HG03575 (cell line): ENCODE measurements at regions not wholly inside any gene's neighbourhood (a gene's known extent, or its start where the extent isn't known, plus 50 kb on each side); places are given as distances from the start of the nearest gene placed in this dataset.
"Not testable (repeated sequence)": the region's sequence is repeated elsewhere in the genome, so short reads cannot be mapped to it uniquely, and the experiment has no call there.

Source experiments
- ATAC-seq: cut with Tn5 transposase; IDR thresholded peaks from one replicate; pipeline ENCODE4 v1.9.1; 2021; ENCODE audit not compliant: unreplicated experiment, insufficient number of reproducible peaks, low FRiP score; ENCODE audit errors: extremely low read depth

DNA sequence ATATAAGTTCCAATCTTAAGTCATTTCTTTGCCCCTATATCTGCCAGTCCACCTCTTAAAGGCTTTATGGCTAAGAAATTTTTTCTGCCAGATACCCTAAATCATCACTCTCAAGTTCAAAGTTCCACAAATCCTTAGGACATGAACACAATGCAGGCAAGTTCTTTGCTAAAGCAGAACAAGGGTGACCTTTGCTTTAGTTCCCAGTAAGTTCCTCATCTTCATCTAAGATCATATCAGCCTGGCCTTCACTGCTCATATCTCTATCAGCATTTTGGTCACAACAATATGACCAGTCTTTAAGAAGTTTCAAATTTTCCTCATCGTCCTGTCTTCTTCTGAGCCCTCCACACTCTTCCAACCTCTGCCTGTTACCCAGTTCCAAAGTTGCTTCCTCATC, 402.2 kb upstream of the RUNX1 start:
- no peak for ATAC-seq

DNA sequence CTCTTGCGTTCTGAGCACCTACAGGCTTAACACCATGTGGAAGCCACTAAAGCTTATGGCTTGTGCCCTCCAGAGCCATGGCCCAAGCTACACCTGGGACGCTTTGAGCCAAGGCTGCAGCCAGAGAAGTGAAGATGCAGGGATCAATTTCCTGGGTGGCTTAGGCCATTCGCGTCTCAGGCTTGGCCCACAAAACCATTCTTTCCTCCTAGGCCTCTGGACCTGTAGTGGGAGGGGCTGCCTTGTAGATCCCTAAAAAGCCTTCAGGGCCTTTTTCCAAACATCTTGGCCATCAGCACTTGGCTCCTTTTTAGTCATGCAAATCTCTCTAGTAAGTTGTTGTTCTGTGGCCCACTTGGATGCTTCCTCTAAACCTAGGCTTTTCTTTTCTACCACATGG, 401.7 kb upstream of the RUNX1 start:
- ATAC-seq = no peak

DNA sequence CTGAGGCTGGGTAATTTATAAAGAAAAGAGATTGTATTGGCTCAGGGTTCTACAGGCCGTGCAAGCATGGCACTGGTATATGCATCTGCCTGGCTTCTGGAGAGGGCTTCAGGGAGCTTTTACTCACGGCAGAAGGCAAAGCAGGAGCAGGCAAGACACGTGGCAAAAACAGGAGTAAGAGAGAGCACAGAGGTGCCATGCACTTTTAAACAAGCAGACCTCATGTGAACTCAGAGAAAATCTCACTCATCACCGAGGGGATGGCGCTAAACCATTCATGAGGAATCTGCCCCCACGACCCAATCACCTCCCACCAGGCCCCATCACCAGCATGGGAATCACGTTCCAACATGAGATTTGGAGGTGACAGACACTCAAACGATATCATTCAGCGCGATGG, 400.7 kb upstream of the RUNX1 start:
- no peak for ATAC-seq

DNA sequence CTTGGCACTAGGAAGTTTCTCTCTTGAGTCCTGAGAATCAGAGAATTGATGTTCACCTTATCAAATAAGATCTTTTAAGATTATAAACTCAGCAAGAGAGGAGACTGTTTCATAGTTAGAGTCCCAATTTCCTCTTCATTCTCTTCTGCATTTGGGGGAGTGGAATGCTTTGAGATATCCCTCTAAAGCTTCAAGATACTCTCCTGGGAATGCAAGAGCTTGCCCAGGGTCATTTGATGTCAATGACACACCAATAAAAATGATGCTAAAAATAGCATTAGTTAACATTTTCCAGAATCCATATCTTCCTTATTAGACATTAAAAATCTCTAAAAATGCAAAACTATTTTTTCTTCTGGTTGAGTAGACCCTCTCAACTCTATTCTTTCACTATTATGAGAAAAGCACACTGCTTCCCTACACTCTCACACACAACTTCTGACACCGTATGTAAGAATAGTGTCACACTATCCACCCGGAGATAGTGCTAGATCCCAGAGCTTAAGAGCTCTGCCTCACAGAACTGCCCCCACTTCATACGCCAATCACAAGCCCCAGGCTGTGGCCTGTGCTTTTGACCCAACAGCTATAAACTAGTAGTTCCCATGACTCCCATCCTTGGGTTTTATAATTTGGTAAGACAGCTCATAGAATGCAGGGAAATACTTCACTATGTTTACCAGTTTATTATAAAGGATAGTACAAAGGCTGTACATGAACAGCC, 399.9 kb upstream of the RUNX1 start:
- ATAC-seq = no peak

DNA sequence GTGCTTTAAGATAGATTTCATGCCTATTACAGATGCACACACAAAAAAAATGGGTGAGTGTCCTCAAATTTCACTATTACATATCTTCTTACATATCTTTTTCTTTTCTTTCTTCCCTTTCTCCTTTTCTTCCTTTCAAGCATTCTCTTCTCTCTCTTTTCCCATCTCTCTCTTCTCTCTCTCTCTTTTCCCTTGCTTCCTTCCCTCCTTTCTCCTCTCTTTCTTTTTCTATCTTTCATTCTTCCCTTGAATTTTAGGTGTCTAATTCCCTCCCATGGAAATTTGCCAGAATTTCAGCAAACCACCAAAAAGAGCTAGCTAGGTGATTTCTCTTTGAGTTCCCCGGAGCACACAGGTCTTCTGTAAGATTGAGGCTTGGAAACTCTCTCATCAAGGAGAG, 395.3 kb upstream of the RUNX1 start:
- ATAC-seq = no peak

DNA sequence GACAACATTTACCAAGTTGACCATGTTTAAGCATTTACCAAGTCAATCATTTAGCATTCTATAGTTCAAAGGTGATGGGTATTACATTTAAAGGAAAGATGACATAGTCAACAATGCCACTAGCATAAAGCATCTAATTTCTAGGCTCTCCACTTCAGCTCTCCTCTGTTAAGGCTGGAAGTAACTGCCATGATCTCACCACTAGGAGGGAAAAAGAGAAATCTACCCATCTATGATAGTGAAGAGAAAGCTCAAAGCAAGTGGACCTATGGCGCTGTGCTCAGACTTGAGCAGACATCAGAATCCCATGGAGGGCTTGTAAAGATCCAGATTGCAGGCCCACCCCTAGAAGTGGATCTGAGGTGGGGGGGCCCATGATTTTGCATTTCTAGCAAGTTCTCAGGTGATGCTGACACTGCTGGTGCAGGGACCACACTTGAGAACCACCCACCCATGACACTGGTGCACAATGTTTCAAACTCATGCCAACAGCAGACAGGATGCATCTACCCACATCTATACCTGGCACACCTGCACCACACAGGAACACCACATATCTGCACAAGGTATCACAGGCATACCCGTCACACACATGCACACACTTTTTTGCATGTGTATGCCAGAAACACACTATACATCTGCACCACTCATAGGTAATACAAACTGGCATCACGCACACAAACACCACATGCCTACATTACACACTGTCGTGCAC, 392.9 kb upstream of the RUNX1 start:
- ATAC-seq = no peak

DNA sequence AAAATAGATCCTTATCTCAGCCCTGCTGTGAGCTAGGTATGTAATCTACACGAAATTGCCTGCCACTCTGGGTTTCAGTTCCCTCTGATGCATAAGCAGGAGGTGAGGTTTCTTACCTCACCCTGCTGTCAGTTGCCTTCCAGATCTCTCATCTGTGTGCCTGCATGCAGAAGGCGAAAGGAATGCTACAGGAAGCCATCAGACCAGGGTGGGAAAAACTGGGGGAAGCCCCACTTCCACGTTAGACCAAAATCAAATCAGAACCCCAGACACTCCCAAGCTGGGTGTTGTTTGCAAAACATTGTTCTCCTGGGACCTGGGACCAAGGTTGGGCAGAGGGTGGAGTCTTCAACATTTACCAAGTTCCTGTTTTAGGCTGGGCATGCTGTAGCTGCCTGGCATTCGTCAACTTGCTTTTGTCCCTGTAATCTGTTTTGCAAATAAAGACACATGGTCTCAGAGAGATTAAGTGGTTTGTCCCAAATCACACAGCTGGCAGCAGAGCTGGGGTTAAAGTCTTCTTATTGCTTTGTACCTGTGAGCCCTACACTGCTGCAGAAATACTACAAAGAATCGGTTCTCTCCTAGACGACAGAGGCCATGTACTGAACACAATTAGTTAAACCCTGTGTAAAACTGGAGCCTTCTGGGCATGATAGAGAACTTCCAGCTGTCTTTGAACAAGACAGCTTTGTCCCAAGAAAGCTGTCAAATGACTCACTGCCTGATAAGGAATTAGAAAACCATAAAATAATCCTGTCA, 389.7 kb upstream of the RUNX1 start:
- ATAC-seq = no peak

DNA sequence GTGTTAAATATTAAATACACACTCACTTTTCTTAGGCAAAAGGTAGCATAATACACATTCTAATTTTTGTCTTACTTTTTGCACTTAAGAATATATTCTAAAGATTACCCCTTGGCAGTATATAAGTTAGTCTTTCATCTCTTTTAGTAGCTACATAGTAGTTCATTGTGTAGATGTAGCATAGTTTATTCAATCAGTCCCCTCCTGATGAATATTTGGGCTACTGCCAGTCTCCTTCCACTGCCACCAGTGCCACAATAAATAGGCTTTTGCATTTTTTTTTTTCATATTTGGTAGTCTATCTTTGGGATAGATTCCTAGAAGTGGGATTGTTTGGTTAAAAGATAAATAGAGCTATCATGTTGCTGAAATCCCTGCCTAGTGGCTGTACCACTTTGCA, 388.8 kb upstream of the RUNX1 start:
- ATAC-seq = no peak

DNA sequence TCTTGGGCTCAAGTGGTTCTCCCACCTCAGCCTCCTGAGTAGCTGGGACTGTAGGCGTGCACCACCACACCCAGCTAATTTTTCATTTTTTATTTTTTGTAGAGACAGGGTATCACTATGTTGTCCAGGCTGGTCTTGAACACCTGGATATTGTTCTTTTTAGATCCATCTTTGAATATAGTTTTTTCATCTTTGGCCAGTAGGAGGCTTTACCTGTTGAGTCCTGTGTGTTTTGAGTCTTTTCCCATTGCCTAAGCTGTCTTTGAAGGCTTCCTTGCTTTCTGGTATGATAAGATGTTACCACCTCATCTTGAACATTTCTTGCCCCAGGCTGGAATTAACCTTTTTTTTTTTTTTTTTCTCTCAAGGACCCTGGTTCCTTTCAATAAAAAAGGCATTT, 387.8 kb upstream of the RUNX1 start:
- ATAC-seq = no peak

DNA sequence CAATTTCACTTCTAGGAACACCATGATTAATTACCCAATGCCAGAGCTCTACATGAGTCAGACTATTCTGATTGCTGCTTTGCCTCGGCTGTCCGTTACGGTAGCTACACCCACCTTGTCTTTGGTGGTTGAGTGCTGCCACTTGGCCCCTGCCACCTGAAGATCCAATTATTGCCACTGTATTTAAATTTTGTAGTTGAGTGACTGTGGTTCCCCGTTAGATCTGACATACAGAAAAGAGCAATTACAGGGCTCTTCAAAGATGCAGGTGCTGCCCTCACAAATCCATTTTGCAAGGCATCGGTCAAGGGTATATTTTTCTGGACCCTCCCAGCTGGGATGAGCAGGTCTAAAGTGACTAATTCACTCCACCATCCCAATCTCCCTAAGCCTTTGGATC, 383.5 kb upstream of the RUNX1 start:
- not testable (repeated sequence) for ATAC-seq

DNA sequence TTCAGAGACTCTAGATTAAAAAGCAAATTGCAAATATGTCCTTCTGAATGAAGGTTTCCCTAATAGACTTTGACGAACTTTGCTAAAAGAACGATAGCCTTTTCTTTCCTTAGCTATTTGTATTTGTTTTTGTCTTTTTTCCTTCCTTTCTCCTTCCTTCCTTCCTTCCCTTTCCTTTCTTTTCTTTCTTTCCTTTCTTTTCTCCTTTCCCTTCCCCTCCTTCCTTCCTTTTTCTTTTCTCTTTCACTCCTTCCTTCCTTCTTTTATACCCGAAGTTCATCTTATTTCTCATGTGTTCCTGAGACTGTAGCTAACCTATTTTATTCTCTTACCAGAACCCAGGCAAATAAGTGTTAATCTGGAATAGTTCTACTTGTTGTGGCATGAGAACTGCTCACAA, 381.2 kb upstream of the RUNX1 start:
- no peak for ATAC-seq

DNA sequence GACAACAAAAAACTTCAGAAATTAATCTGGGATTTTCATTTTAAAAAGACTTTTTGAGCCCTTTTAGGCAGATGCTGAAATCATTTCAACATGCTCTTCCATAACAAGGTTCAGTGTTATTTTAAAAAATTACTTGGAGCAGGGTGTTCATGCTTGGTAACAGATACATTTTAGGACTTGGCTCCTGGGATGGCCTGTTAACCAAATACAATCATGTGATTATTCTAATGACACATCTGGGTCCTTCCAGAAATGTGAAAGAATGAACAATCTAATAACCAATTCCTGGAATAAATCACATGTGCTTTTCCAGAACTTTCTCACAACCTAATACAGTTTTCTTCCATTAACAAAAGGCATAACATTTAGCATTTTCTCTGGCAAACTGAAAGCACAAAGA, 379.8 kb upstream of the RUNX1 start:
- ATAC-seq = no peak

DNA sequence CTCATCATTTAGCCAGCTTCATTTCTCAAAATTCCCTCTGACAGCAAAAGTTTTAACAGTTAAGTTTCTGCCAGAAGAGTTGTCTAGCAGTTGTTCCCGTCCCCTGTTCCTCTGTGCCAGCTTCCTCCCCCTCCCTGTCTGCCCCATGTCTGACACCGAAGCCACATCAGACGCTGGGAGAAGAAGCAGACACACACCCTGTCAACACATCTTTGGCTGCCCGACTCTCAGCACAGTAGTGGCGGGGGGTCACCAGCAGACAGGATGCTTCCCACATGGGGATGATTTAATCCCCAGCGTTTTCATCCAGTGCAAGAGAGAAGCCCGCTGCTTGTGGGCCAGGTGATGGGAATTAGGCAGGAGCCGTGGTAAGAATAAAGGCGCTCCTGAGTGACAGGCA, 379.4 kb upstream of the RUNX1 start:
- ATAC-seq = no peak

DNA sequence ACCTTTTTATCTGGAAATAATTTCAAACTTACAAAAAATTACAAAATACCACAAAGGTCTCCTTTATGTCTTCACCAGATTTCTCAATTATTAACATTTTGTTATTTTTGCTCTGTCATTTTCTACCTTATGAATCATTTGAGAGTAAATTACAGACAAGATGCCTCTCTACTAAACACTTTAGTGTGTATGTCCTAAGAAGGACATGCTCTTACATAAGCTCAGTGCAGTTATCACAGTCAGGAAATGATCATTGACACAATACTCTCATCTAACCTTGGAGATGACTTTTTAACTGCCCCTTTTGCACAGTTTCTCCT, 378.9 kb upstream of the RUNX1 start:
- ATAC-seq = no peak

DNA sequence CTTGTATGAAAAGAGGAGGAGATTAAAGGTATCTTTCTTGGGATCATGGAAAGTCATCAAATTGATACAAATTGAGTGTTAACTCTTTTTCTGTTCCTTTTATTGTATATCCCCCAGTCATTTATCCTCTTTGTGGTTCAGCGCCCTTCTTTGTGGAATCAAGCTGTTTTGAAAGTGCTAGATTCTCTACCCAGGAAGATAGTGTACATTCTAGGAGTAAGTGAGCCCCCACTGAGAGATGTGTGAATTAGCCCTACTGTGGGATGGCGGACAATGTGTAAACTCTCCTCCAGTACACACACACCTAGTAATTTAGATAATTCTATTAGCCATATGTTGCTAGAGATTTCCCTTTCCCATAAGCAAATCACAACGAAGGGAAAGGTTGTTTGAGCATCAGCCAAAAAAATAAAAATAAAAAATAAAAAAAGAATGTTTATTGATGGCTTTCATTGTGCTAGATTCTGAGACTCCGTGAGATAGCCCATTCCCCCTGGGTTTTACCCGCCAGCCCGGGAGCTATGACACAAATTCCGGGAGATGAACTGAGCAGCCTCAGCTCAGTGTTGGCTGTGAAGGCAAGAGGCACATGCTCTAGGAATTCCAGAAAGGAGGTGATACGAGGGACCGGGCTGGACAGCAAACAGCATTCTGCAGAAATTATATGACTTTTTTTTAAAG, 378.4 kb upstream of the RUNX1 start:
- ATAC-seq = no peak

DNA sequence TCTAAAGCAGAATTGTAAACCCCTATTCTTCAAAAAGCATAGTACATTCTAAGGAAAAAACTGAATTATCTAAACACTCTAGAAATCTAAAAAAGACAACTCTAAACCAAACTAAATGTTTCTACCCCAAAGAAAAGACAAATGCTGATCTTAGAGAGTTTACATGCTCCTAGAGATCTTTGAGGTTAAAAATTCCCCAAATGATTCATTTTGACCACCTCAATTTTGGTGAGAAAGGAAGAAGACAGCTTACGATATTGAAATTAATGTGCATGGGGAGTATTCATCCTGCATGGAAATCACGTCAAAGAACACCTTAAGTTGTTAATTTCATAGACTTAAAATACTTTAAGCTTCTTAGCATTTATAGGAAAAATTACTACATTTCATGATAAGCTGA, 377.8 kb upstream of the RUNX1 start:
- ATAC-seq = no peak

DNA sequence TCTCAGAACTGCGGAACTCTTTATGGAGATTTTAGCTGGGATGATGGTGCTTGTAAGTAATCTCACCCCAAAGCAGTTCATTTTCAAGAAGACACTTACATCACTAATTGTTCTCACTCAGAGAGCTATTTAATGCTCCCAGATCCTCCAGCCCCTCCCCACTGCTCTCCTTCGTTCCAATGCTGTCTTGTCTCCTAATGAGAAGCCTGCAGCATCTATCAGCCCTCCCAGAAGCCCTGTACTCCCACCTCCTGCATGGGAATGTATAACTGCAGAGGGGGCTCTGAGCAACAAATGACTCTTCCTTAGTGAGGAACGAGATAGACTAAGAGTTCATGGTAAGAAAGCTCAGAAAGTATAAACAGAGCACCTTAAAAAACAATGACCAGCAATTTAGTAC, 377.4 kb upstream of the RUNX1 start:
- ATAC-seq = no peak

DNA sequence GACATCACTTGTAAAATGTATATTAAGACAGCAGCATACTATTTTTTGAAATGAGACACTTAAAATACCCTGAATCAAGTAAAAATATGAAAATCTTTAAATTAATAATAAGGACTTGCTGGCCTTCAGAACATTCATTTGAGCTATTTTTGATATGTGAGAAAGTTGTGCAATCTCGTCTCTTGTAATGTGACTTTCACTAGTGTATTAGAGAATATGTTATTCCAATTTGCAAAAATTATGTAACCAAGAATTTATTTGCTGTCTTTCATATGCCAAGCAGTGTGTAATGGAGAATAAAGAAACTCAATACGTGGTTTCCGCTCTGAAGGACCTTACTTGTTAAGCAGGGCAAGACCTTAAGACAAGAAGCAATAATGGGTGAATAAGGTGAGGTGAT, 375.0 kb upstream of the RUNX1 start:
- ATAC-seq = no peak

DNA sequence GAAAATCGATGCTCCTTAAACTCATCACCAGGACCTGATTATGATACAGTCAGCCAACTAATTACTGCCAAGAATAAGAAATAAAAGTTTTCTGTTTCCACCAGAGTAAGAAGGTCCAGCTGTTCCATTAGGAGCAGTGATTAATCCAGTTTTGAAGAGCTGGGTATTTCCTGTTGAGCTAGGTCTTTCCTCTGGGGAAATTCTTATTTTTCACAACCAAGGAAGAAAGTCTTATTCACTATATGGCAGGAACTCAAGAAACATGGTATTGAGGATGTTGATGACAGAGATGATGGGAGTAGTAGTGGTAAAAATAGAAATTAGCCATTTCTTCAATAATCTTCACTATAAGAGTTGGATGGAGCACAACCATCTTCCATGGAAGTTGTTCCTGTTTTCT, 374.6 kb upstream of the RUNX1 start:
- ATAC-seq = no peak

DNA sequence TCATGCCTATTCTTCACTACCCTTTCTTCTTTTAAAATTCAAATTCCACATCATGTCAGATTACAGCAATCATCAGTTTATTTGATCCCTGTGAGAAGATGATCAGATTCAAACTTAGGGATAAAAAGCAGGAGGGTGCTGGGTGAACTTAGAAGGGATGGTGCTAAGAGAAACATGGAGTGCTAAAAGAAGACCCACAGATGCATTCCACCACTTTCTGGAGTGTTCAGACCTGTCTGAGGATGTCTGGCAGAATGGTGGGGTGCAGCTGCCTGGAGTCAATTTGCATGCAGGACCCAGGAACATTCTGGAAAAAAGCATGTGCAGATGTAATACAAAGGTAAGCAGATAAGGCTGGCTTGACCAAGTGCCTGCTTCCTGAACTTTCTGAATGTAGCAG, 372.9 kb upstream of the RUNX1 start:
- ATAC-seq = no peak
